ENCODE measurements at regions not wholly inside any gene's neighbourhood (a gene's known extent, or its start where the extent isn't known, plus 50 kb on each side); places are given as distances from the start of the nearest gene placed in this dataset.
A peak's percentile ranks its signal among the peaks of the same experiment; 100 is the strongest.

DNA sequence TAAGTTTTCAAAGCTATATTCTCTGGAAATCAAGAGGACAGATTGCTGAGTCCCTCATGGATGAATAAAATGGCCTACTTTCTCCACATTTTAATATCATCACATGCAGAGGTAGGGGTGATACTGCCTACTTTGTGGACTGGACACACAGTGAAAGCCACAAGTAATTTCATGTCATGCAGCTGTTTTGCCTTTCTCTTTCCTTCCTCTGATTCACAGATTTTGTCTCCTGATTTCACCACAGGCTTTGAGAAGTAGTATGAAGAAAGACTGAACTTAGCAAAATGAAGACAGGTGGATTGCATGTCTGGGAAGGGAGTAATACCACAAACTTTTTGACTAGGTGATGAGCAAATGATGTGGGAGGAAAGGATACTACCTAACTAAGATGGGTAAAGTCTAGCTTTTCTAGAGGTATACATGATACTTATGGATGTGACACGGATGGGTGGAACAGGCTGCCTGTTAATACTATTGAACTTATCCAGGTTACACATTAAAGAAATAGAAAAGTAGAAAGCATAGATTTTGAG is 478.4 kb upstream of the GOT2 start:
- Histone ChIP-seq H3K9me3 (no peaks in the 10 kb centered on the region), H3K4me3 (no peak overlapping the region), H3K4me1 (peaks cover 0 to 13% (median 2%) of the 10 kb centered on the region in 4 donors), H3K36me3 (no peaks in the 10 kb centered on the region), H3K27me3 (no peaks in the 10 kb centered on the region), H3K27ac (no peak overlapping the region)
- intact Hi-C loops (cut with DNase I; ENCODE audit: low total_unique reads): no loop called here
- WGBS, 5 donors: 77 to 96% (median 89%) methylated on average over 1 of the region's 1 CpG
- no peak for DNase-seq
- TF ChIP-seq, protein P1, sequence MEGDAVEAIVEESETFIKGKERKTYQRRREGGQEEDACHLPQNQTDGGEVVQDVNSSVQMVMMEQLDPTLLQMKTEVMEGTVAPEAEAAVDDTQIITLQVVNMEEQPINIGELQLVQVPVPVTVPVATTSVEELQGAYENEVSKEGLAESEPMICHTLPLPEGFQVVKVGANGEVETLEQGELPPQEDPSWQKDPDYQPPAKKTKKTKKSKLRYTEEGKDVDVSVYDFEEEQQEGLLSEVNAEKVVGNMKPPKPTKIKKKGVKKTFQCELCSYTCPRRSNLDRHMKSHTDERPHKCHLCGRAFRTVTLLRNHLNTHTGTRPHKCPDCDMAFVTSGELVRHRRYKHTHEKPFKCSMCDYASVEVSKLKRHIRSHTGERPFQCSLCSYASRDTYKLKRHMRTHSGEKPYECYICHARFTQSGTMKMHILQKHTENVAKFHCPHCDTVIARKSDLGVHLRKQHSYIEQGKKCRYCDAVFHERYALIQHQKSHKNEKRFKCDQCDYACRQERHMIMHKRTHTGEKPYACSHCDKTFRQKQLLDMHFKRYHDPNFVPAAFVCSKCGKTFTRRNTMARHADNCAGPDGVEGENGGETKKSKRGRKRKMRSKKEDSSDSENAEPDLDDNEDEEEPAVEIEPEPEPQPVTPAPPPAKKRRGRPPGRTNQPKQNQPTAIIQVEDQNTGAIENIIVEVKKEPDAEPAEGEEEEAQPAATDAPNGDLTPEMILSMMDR (IDR thresholded peaks at IDR 0.05): no peak
- no peak for TF ChIP-seq POLR2AphosphoS5 (IDR thresholded peaks at IDR 0.05)
- no peak for TF ChIP-seq EP300 (IDR thresholded peaks at IDR 0.05)
- no peak for TF ChIP-seq POLR2A (IDR thresholded peaks at IDR 0.05)

DNA sequence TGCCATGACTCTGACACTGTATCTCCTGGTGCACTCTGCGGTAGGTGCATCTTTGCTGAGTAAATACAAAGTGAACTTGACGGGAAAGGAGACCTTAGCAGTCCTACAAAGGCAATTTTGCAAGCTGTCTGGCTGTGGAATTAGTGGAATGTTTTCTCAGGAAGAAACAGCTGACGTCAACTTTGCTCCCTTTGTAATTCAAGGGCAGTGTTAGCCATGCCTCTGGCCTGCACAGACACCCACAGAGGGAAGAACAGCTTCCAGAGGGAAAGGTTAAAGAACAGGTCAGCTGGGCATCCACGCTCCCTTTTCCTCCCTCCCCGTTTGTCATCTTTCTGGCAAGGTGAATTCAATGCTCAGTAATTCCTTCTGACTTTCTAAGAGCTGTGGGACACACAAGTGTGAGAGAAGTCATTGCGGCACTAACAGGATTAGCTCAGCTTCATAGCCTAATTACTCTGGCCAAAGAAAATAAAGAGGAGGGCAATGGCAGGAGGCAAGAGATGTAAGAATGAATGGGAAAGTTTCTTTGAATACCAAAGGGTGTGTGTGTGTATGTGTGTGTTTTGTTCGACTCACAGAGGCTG is 476.9 kb upstream of the GOT2 start:
- Histone ChIP-seq H3K27me3 (no peaks in the 10 kb centered on the region), H3K36me3 (no peaks in the 10 kb centered on the region), H3K4me1 (peaks cover 0 to 13% (median 2%) of the 10 kb centered on the region in 4 donors), H3K9me3 (no peaks in the 10 kb centered on the region), H3K4me3 (no peak overlapping the region), H3K27ac (no peak overlapping the region)
- WGBS, 5 donors: 18 to 32% (median 22%) methylated on average over 7 of the region's 7 CpGs
- TF ChIP-seq EP300 (IDR thresholded peaks at IDR 0.05) (no peak), POLR2A (IDR thresholded peaks at IDR 0.05) (no peak), POLR2AphosphoS5 (IDR thresholded peaks at IDR 0.05) (no peak)
- TF ChIP-seq, protein P1 (IDR thresholded peaks at IDR 0.05): no peak
- intact Hi-C loops (cut with DNase I; ENCODE audit: low total_unique reads): no loop called here
- peak in 1 of 2 donors; percentile 43 for DNase-seq

DNA sequence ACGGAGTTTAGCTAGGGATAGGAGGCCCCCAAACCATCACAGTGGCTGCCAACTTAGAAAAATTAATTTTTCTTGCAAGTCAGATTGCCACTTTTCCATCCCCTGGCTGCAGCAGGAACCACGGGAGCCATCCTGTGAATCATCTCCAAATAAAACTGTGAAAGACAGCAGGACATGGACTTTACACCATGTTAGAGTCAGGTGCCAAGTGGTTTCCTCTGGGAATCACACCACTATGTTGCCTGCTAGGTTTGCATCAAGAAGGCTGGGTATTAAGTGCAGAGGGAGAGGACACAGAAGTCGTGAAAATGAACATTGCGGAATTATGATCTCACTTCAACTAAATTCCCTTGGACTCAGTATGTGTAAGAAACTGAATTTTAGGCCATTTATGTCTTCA is 471.3 kb upstream of the GOT2 start:
- Histone ChIP-seq H3K9me3 (no peaks in the 10 kb centered on the region), H3K27me3 (no peaks in the 10 kb centered on the region), H3K4me3 (no peak overlapping the region), H3K36me3 (no peaks in the 10 kb centered on the region), H3K27ac (no peak overlapping the region), H3K4me1 (no peaks in the 10 kb centered on the region)
- TF ChIP-seq POLR2A (IDR thresholded peaks at IDR 0.05) (no peak), POLR2AphosphoS5 (IDR thresholded peaks at IDR 0.05) (no peak), EP300 (IDR thresholded peaks at IDR 0.05) (no peak)
- TF ChIP-seq, protein P1 (IDR thresholded peaks at IDR 0.05): no peak
- WGBS, 5 donors: 81 to 87% (median 82%) methylated on average over 4 of the region's 4 CpGs
- intact Hi-C loops (cut with DNase I; ENCODE audit: low total_unique reads): no loop called here
- DNase-seq: no peak

DNA sequence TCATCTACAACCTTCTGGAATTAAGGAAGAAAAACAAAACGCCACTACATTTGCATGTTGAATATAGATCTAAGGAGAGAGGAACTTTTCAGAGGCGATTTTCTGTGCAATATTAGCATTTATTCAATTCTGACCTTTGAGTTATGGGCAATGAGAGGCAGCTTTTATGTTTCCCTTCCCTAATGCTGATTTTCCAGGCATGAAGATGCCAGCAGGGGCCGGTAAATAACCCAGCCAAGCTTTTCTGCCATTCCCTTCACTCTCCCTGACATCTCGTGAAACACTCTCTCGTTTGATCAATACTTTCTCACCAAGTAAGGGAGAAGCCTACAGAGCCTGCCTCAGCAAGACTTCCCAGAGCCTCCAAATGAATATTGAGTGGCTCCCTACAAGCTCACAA is 470.5 kb upstream of the GOT2 start:
- Histone ChIP-seq H3K27ac (no peak overlapping the region), H3K9me3 (no peaks in the 10 kb centered on the region), H3K4me3 (no peak overlapping the region), H3K36me3 (no peaks in the 10 kb centered on the region), H3K27me3 (no peaks in the 10 kb centered on the region), H3K4me1 (no peaks in the 10 kb centered on the region)
- TF ChIP-seq, protein P1 (IDR thresholded peaks at IDR 0.05): no peak
- no peak for TF ChIP-seq POLR2A (IDR thresholded peaks at IDR 0.05)
- TF ChIP-seq POLR2AphosphoS5 (IDR thresholded peaks at IDR 0.05): no peak
- TF ChIP-seq EP300 (IDR thresholded peaks at IDR 0.05): no peak
- no peak for DNase-seq
- intact Hi-C loops (cut with DNase I; ENCODE audit: low total_unique reads): no loop called here
- WGBS, 5 donors: 64 to 74% (median 69%) methylated on average over 5 of the region's 5 CpGs

Data from stomach (tissue), 8 donors.